Posterior cingulate gyrus (tissue), 11 donors: ENCODE measurements at regions not wholly inside any gene's neighbourhood (a gene's known extent, or its start where the extent isn't known, plus 50 kb on each side); places are given as distances from the start of the nearest gene placed in this dataset.
"Not testable (repeated sequence)": the region's sequence is repeated elsewhere in the genome, so short reads cannot be mapped to it uniquely, and the experiment has no call there.

Source experiments
- DNase-seq, 10 donors: peaks; one replicate each; pipeline versions ENCODE4 v3.0.0 to v3.0.0-alpha.2; 2020 to 2021; ENCODE audit warnings: mixed read lengths in 3 of 10
- intact Hi-C: fragments of 100-400 bp; cut with DNase I; formaldehyde crosslinking; loops from one replicate; pipeline ENCODE4 v1.15.1; 2023

DNA sequence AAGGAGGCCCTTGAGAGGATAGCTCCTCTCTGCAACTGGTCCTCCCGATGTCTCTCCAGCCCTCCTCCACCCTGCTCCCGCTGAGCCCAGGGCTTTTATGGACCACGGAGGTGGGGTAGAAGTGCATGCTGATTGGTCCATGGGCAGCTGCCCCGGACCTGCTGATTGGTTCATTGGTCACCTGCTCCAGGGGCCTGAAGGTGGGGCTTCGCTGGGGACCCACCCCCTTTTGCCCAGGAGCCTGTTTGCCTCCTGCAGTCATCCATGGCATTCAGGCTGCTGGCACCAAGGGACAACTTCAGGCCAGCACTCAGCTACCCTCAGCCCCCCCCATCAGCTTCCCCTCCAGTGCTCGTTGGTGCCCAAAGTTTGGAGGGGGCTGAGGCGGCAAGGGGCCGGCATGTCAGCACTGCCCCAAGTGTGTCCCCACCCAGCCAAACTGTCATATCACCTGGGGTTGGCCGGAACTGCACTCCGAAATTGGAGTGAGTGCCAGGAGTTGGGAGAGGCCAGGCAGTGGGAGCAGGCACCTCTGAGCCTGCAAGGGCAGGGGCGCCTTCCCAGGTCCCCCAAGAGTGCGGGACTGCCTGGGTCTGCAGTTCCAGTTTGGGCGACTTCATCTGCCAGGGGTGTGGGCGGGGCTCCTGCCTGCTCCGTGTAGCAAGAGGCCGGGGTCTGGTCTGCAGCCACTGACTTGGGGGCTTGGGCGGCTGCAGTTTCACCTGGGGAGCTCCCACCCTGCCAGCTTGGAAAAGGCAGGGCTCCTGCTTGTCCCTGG is 288.9 kb downstream of the RDH14 start:
- intact Hi-C loops, result no loop called here
- peak in 2 of 10 donors; percentile 50 to 70 for DNase-seq

- intact Hi-C loops, result no loop called here
- no peak for DNase-seq
Observed at GRCh38 chr2:18268400-18268799, 292.1 kb downstream of the RDH14 start.

DNA sequence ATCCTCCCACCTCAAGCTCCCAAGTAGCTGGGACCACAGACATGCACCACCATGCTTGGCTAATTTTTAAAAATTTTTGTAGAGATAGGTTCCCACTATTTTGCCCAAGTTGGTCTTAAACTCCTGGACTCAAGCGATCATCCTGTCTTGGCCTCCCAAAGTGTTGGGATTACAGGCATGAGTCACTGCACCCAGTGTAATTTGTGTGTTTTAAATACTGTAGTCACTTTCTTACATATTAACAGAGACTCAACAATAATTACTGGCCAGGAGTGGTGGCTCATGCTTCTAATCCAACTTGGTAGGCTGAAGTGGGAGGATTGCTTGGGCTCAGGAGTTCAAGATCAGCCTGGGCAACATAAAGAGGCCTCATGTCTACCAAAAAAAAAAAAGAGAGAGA is 293.0 kb downstream of the RDH14 start:
- no peak for DNase-seq
- intact Hi-C loops, result no loop called here

GRCh38 chr2:18266699-18267098 is 293.8 kb downstream of the RDH14 start:
- DNase-seq, intact Hi-C loops: not testable (repeated sequence)

GRCh38 chr2:18265614-18266586 is 294.6 kb downstream of the RDH14 start:
- no peak for DNase-seq
- intact Hi-C loops, result no loop called here

DNA sequence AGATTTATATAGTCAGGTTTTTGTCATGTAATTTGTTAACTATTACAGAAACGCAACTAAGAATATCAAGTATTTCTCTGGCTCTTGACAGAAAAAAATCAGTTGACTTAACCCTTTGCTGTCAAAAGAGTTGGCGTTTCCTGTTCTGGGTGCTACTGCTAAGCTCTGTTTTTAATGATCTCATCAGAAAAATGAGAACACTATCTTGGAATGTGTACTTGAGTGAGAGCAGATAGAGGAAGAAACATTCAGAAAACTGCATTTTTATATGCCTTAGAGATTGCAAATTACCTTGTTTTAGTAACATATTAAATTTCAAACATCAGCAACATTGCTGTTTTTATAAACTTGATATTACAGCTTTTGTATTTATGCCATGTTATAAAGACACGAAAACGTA is 297.9 kb downstream of the RDH14 start:
- no peak for DNase-seq
- intact Hi-C loops, result no loop called here

DNA sequence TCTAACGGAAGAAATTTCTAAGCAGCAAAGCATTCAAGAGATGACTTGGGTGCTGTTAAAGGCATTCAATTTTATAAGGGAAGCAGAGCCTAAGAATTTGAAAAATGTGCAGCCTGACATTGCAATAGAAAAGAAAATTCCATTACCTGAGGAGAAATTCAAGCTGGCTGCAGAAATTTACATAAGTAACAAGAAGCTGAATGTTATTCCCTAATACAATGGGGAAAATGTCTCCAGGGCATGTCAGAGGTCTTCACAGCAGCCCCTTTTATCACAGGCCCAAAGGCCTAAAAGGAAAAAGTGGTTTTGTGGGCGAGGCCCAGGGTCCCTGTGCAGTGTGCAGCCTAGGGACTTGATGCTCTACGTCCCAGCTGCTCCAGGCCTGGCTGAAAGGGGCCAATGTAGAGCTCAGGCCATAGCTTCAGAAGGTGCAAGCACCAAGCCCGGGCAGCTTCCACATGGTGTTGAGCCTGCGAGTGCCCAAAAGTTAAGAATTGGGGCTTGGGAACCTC is 306.7 kb downstream of the RDH14 start:
- DNase-seq, result peak in 2 of 10 donors; percentile 43 to 66
- intact Hi-C loops, result no loop called here

DNA sequence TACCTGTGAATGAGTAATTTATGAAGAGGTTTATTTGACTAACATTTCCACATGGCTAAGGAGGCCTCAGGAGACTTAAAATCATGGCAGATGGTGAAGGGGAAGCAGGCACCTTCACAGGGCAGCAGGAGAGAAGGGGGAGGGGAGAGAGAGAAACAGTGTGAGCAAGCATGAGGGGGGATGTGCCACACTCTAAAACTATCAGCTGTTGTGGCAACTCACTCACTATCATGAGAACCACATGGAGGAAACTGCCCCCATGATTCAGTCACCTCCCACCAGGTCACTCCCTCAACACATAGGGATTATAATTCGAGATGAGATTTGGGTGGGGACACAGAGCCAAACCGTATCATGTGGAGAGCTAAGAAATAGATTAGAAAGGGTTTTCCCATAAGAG is 309.0 kb downstream of the RDH14 start:
- intact Hi-C loops, result no loop called here
- no peak for DNase-seq

DNA sequence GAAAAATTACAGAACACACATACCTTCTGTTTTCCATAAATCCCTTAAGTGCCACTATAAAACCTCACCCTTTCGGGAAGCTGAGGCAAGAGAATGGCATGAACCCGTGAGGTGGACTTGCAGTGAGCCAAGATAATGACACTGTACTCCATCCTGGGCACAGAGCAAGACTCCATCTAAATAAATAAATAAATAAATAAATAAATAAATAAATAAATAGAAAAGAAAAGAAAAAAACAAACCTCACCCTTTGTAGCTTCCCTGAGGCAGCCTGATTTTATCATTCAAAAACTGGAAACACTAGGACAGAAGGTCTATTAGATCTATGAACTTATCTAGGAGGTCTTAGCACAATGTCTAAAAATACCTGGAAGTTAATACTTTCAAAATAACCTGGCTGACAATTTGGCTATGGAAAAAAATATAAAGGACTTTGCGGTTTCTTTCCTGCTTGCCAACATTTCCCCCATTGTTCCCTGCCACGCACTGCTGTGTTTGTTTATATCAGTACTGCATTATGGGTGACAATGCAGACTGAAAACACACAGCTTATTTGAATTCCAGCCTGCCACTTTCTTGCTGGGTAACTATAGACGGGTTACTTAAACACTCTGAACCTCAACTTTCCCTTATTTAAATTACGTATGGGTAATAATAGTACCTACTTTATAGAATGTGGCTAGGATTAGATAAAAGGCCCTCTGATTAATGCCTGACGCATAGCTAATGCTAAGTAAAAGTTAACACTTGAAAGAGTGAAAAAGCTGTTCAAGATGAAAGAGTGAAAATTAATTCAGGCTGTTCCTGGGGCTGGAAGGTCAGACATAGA is 313.0 kb downstream of the RDH14 start:
- no peak for DNase-seq
- intact Hi-C loops, result no loop called here

GRCh38 chr2:18245375-18245774 is 315.1 kb downstream of the RDH14 start:
- DNase-seq, result peak in 1 of 10 donors; percentile 54
- intact Hi-C loops, result no loop called here

- DNase-seq, result no peak
- intact Hi-C loops, result no loop called here
Observed at GRCh38 chr2:18244845-18245244, 315.6 kb downstream of the RDH14 start.

DNA sequence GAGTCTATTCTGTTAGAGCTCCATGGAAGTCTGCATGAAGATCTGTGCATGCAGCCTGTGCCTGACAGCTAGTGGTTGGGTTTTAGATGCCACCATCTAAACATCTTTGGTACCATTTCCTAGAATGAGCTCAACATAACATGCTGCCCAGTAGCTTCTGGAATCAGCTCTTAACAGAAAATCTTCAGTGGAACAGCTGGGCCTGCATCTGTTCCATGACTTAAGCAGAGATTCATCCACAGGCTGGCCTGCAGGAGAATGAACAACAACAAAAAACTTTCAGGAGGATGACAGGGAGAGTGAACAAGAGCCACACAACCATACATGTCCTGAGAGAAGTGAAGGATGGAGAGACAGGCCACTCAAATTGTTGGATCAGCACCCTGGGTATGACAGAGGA is 316.6 kb downstream of the RDH14 start:
- DNase-seq, result no peak
- intact Hi-C loops, result no loop called here

- intact Hi-C loops, result no loop called here
- DNase-seq, result no peak
Observed at GRCh38 chr2:18242716-18243115, 317.7 kb downstream of the RDH14 start.

GRCh38 chr2:18238209-18238608 is 322.2 kb downstream of the RDH14 start:
- no peak for DNase-seq

GRCh38 chr2:18237298-18237697 is 323.2 kb downstream of the RDH14 start:
- DNase-seq, result no peak
- intact Hi-C loops, result no loop called here

More at GRCh38 chr2:18238209-18238608, 322.2 kb downstream of the RDH14 start:
- intact Hi-C loops, result no loop called here

- no peak for DNase-seq
- intact Hi-C loops, result no loop called here
Observed at GRCh38 chr2:18232731-18233438, 327.6 kb downstream of the RDH14 start.

DNA sequence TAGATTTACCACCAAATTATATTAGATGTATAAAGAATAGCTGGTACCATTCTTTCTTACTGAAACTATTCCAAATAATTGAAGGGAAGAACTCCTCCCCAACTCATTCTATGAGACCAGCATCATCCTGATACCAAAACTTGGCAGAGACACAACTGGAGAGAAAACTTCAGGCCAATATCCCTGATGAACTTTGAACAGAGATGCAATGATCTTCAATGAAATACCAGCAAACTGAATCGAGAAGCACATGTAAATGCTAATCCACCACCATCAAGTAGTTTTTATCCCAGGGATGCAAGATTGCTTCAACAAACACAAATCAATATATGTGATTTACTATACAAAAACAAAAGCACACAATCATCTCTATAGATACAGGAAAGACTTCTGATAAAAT is 329.8 kb downstream of the RDH14 start:
- no peak for DNase-seq
- intact Hi-C loops, result no loop called here

DNA sequence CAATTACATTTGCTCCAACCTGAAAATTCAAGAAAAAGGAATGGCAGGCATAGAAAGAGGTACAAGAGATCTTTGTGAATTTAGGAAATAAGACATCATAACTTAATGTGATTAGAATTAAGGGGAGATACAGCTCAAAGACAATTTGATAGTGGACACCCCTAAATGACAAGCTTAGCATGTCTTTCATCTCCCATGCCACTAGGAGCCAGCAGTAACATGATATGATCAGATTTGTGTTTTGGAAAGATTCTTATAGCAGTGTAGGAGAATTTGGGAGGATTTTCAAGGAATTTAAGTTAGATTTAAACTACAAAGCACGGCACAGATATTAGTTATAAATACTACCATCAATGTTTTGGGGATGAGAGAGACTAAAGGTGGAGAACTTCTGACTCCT is 340.8 kb downstream of the RDH14 start:
- DNase-seq, result no peak
- intact Hi-C loops, result no loop called here

DNA sequence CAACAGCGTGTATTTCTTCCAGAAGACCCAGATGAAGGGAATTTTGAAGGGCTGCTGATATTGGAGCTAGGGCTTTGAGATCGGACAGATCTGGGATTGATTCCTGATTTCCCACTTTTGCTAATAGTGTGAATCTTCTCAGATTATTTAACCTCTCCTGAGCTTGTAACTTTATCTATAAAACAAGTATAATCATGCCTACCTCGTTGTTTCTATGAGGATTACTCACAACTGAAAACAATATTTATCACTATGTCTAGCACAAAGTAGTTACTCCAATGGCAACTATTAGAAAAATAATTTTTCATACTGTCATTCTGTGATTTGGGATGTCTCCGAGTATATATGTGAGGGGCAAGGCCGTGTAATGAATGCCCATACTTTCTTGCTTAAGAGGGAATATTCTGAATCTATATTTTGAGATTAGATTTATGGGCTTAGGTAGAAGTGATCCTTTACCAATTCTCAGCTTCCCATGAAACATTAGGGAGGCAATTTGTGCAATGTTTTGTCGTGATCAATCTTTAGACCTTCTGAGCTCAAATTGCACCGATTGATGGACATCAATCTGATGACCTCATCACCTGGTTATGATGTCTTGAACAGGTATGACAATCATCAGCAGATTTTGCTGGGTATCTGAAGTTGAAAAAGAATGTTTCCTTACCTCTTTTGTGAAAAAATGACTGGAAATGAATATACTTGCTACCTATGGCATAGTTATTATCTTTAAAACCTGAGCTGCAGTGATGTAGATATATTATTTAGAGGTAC is 339.9 kb downstream of the KCNS3 start:
- DNase-seq, result no peak
- intact Hi-C loops, result no loop called here
